Cardiac fibroblast (primary cell): ENCODE measurements at regions not wholly inside any gene's neighbourhood (a gene's known extent, or its start where the extent isn't known, plus 50 kb on each side); places are given as distances from the start of the nearest gene placed in this dataset.
A peak's percentile ranks its signal among the peaks of the same experiment; 100 is the strongest.

Experiments used
- DNase-seq, 2 donors: peaks; one replicate each; pipeline versions ENCODE4 v3.0.0 to v3.0.0-alpha.2; 2010; ENCODE audit warnings: low read depth in 2 of 2
- H3K4me3 ChIP-seq, 2 donors: replicated peaks in 1 of 2; 1 replicate in 1 of 2; 2 replicates in 1 of 2; pipeline ENCODE4 v1.5.1; 2011; ENCODE audit warnings: low read depth in 2 of 2, low read length in 2 of 2, mild to moderate bottlenecking in 2 of 2, moderate library complexity in 1 of 2
- CTCF ChIP-seq: IDR thresholded peaks from one replicate; pipeline ENCODE4 v1.5.1; 2011; ENCODE audit warnings: low read depth, mild to moderate bottlenecking, low read length, inconsistent platforms

GRCh38 chr1:88219521-88219920 is 464.6 kb upstream of the PKN2 start:
- H3K4me3 ChIP-seq: no peak overlapping the region
- no peak for DNase-seq
- TF ChIP-seq CTCF: no peak

GRCh38 chr1:88221411-88221810 is 462.7 kb upstream of the PKN2 start:
- no peak for TF ChIP-seq CTCF
- H3K4me3 ChIP-seq: no peak overlapping the region
- DNase-seq: no peak

- TF ChIP-seq CTCF: no peak
- no peak overlapping the region for H3K4me3 ChIP-seq
- DNase-seq: no peak
Measured at GRCh38 chr1:88224906-88225305, 459.2 kb upstream of the PKN2 start.

- no peak for TF ChIP-seq CTCF
- no peak overlapping the region for H3K4me3 ChIP-seq
- DNase-seq: no peak
Measured at GRCh38 chr1:88228114-88228513, 456.0 kb upstream of the PKN2 start.

GRCh38 chr1:88230126-88230525 is 453.9 kb upstream of the PKN2 start:
- no peak for TF ChIP-seq CTCF
- H3K4me3 ChIP-seq: no peak overlapping the region
- no peak for DNase-seq

- no peak overlapping the region for H3K4me3 ChIP-seq
- no peak for TF ChIP-seq CTCF
- peak; percentile 8 to 12 for DNase-seq
Measured at GRCh38 chr1:88237058-88237457, 447.0 kb upstream of the PKN2 start.

- no peak for DNase-seq
- no peak for TF ChIP-seq CTCF
- no peak overlapping the region for H3K4me3 ChIP-seq
Measured at GRCh38 chr1:88239205-88239604, 444.9 kb upstream of the PKN2 start.
